IMR-90 (cell line): ENCODE measurements at regions not wholly inside any gene's neighbourhood (a gene's known extent, or its start where the extent isn't known, plus 50 kb on each side); places are given as distances from the start of the nearest gene placed in this dataset.

Experiments used
- ATAC-seq: fragments of 200-7000 bp; cut with Tn5 transposase; 2 replicates; pipeline ENCODE4 v1.9.1; 2020; ENCODE audit warnings: low read depth, mild to moderate bottlenecking, moderate library complexity
- BruUV-seq: library from RNA; stranded (reverse); fragments of 400-500 nt; replicated peaks from 2 replicates; lab custom pipeline; 2021; lab: Mats Ljungman, UMichigan
- CTCF ChIA-PET: fragments of 300-600 bp; formaldehyde crosslinking; extraction: SDS; loops from one replicate; lab custom pipeline; 2021; ENCODE audit warnings: antibody characterized with exemption; lab: Yijun Ruan, JAX
- POLR2A ChIA-PET: fragments of 300-600 bp; sonication (Branson Sonifier 250); formaldehyde crosslinking; loops from one replicate; lab custom pipeline; 2022; ENCODE audit warnings: antibody characterized with exemption; ENCODE audit not compliant: unreplicated experiment; lab: Charles Lee
- DNase-seq: peaks from one replicate; pipeline ENCODE4 v3.0.0; 2013
- H2AFZ ChIP-seq: replicated peaks from 2 replicates; pipeline ENCODE3; 2013; ENCODE audit warnings: low read length, mild to moderate bottlenecking; ENCODE audit not compliant: poor library complexity
- H2AK5ac ChIP-seq: 2 replicates; pipeline ENCODE4 v1.6.1; 2013; ENCODE audit warnings: low read depth, low read length, inconsistent platforms
- H2AK9ac ChIP-seq: replicated peaks from 2 replicates; pipeline ENCODE3; 2013; ENCODE audit warnings: mild to moderate bottlenecking, low read depth, low read length, moderate library complexity; ENCODE audit not compliant: poor library complexity
- H2BK120ac ChIP-seq: 2 replicates; pipeline ENCODE4 v1.6.1; 2013; ENCODE audit warnings: low read depth, low read length, inconsistent platforms
- H2BK15ac ChIP-seq: 3 replicates; pipeline ENCODE4 v1.6.1; 2013; ENCODE audit warnings: low read depth, low read length, inconsistent platforms
- H2BK20ac ChIP-seq: 2 replicates; pipeline ENCODE4 v1.6.1; 2013; ENCODE audit warnings: low read depth, mild to moderate bottlenecking, inconsistent platforms, low read length, moderate library complexity
- H2BK5ac ChIP-seq: 2 replicates; pipeline ENCODE4 v1.6.1; 2013; ENCODE audit warnings: mild to moderate bottlenecking, low read depth, low read length, inconsistent platforms; ENCODE audit not compliant: poor library complexity, severe bottlenecking
- H3K14ac ChIP-seq: replicated peaks from 2 replicates; pipeline ENCODE4 v1.6.1; 2013; ENCODE audit warnings: low read depth, low read length, inconsistent platforms
- H3K18ac ChIP-seq: 2 replicates; pipeline ENCODE4 v1.6.1; 2013; ENCODE audit warnings: low read depth, low read length, control low read depth
- H3K23ac ChIP-seq: 2 replicates; pipeline ENCODE4 v1.6.1; 2013; ENCODE audit warnings: low read depth, low read length, inconsistent platforms
- H3K27ac ChIP-seq: 2 replicates; pipeline ENCODE4 v1.5.1; 2013; ENCODE audit warnings: mild to moderate bottlenecking, control low read depth, low read length; ENCODE audit not compliant: insufficient read depth
- H3K27me3 ChIP-seq: 2 replicates; pipeline ENCODE4 v1.6.1; 2013; ENCODE audit warnings: low read length; ENCODE audit not compliant: control insufficient read depth, insufficient read depth
- H3K36me3 ChIP-seq: 2 replicates; pipeline ENCODE4 v1.6.1; 2013; ENCODE audit warnings: low read length, mixed read lengths; ENCODE audit not compliant: control insufficient read depth, insufficient read depth
- H3K4ac ChIP-seq: 2 replicates; pipeline ENCODE4 v1.6.1; 2013; ENCODE audit warnings: low read depth, low read length, inconsistent platforms
- H3K4me1 ChIP-seq: 2 replicates; pipeline ENCODE4 v1.6.1; 2013; ENCODE audit warnings: low read length, mixed read lengths; ENCODE audit not compliant: control insufficient read depth, insufficient read depth
- H3K4me2 ChIP-seq: 2 replicates; pipeline ENCODE4 v1.6.1; 2013; ENCODE audit warnings: low read depth, mild to moderate bottlenecking, control low read depth, low read length, moderate library complexity
- H3K4me3 ChIP-seq: 2 replicates; pipeline ENCODE4 v1.5.1; 2013; ENCODE audit warnings: low read depth, mild to moderate bottlenecking, control low read depth, low read length, moderate library complexity; ENCODE audit not compliant: insufficient read depth
- H3K56ac ChIP-seq: 2 replicates; pipeline ENCODE4 v1.6.1; 2013; ENCODE audit warnings: low read length, inconsistent platforms; ENCODE audit not compliant: insufficient read depth; ENCODE audit errors: extremely low read depth
- H3K79me1 ChIP-seq, 2 experiments: 2 replicates each; pipeline ENCODE4 v1.6.1; 2013; ENCODE audit warnings: low read length in 2 of 2, inconsistent platforms in 1 of 2, low read depth in 1 of 2
- H3K9ac ChIP-seq: 2 replicates; pipeline ENCODE4 v1.6.1; 2013; ENCODE audit warnings: low read depth, low read length, control low read depth
- H3K9me1 ChIP-seq: 2 replicates; pipeline ENCODE4 v1.6.1; 2013; ENCODE audit warnings: low read length, inconsistent platforms; ENCODE audit not compliant: insufficient read depth
- H3K9me3 ChIP-seq: 2 replicates; pipeline ENCODE4 v1.6.1; 2013; ENCODE audit warnings: low read length; ENCODE audit not compliant: control insufficient read depth, insufficient read depth
- H4K20me1 ChIP-seq: 2 replicates; pipeline ENCODE4 v1.6.1; 2013; ENCODE audit warnings: low read length, inconsistent platforms; ENCODE audit not compliant: insufficient read depth
- H4K5ac ChIP-seq: 2 replicates; pipeline ENCODE4 v1.6.1; 2013; ENCODE audit warnings: mild to moderate bottlenecking, low read depth, low read length, control low read depth
- H4K8ac ChIP-seq, 2 experiments: 2 replicates each; pipeline ENCODE4 v1.6.1; 2013; ENCODE audit warnings: low read depth in 2 of 2, low read length in 2 of 2, control low read depth in 1 of 2, inconsistent platforms in 1 of 2
- H4K91ac ChIP-seq: 2 replicates; pipeline ENCODE4 v1.6.1; 2013; ENCODE audit warnings: low read depth, low read length, inconsistent platforms; ENCODE audit not compliant: insufficient read depth
- BHLHE40 ChIP-seq: fragments of 150-350 bp; IDR thresholded peaks from 2 replicates; pipeline ENCODE4 v1.6.1; 2016; ENCODE audit warnings: mild to moderate bottlenecking, low read depth, low read length
- CEBPB ChIP-seq: IDR thresholded peaks from 2 replicates; pipeline ENCODE4 v1.6.1; 2012; ENCODE audit warnings: low read depth, low read length, improper control_type of control experiment
- CHD1 ChIP-seq: IDR thresholded peaks from 2 replicates; pipeline ENCODE4 v1.6.1; 2012; ENCODE audit warnings: low read depth, low read length, improper control_type of control experiment
- FOS ChIP-seq: fragments of 150-350 bp; IDR thresholded peaks from 2 replicates; pipeline ENCODE4 v1.6.1; 2016; ENCODE audit warnings: low read depth, low read length
- MAFK ChIP-seq: IDR thresholded peaks from 2 replicates; pipeline ENCODE4 v1.6.1; 2012; ENCODE audit warnings: low read depth, low read length, improper control_type of control experiment
- MAZ ChIP-seq: IDR thresholded peaks from 2 replicates; pipeline ENCODE4 v1.6.1; 2012; ENCODE audit warnings: low read depth, mild to moderate bottlenecking, low read length, improper control_type of control experiment, moderate library complexity, borderline replicate concordance
- MXI1 ChIP-seq: IDR thresholded peaks from 2 replicates; pipeline ENCODE4 v1.6.1; 2012; ENCODE audit warnings: low read depth, mild to moderate bottlenecking, low read length, moderate library complexity, borderline replicate concordance
- NFE2L2 ChIP-seq: fragments of 150-350 bp; IDR thresholded peaks from 2 replicates; pipeline ENCODE4 v1.6.1; 2016; ENCODE audit warnings: low read depth, mild to moderate bottlenecking, low read length
- POLR2A ChIP-seq: IDR thresholded peaks from 2 replicates; pipeline ENCODE4 v1.6.1; 2012; ENCODE audit warnings: mild to moderate bottlenecking, low read depth, low read length
- RAD21 ChIP-seq: IDR thresholded peaks from 2 replicates; pipeline ENCODE4 v1.6.1; 2012; ENCODE audit warnings: low read length, improper control_type of control experiment
- RCOR1 ChIP-seq: IDR thresholded peaks from 2 replicates; pipeline ENCODE4 v1.6.1; 2012; ENCODE audit warnings: mild to moderate bottlenecking, low read length, improper control_type of control experiment; ENCODE audit not compliant: insufficient replicate concordance
- RFX5 ChIP-seq: IDR thresholded peaks from 2 replicates; pipeline ENCODE4 v1.8.0; 2012; ENCODE audit warnings: low read depth, mild to moderate bottlenecking, low read length, moderate library complexity
- WGBS, 2 experiments: methylation state at CpG; one replicate each; pipeline versions ENCODE4 v1.1.5 to v1.1.7; 2013; ENCODE audit warnings: missing lambda C conversion rate in 2 of 2; ENCODE audit not compliant: insufficient read length in 1 of 2; ENCODE audit errors: extremely low coverage in 2 of 2; 5-methylcytosine and 5-hydroxymethylcytosine counted together
- dilution Hi-C: fragments of 300-500 bp; cut with HindIII; formaldehyde crosslinking; loops from one replicate; pipeline ENCODE4 v1.14.3; 2018; ENCODE audit warnings: low sequenced_read_pairs; ENCODE audit not compliant: unreplicated experiment
- in situ Hi-C: fragments of 300-500 bp; cut with MboI; formaldehyde crosslinking; loops from 3 replicates; pipeline ENCODE4 v1.14.3; 2019; ENCODE audit warnings: low sequenced_read_pairs, inconsistent platforms, mixed read lengths
- intact Hi-C: fragments of 100-400 bp; cut with micrococcal nuclease; formaldehyde crosslinking; loops from 2 replicates; pipeline ENCODE4 v1.10.0; 2022
- TF ChIP-seq, protein P1 (sequence below): conservative IDR thresholded peaks from 2 replicates; pipeline ENCODE4 v1.5.1; 2012; ENCODE audit warnings: mild to moderate bottlenecking, low read depth, low read length, improper control_type of control experiment
- TF ChIP-seq, protein P2 (sequence below): fragments of 150-350 bp; IDR thresholded peaks from 2 replicates; pipeline ENCODE4 v1.6.1; 2017; ENCODE audit warnings: mild to moderate bottlenecking, antibody characterized with exemption, low read length, low read depth
- TF ChIP-seq, protein P3 (sequence below): fragments of 150-350 bp; IDR thresholded peaks from 2 replicates; pipeline ENCODE4 v1.6.1; 2016; ENCODE audit warnings: low read depth, mild to moderate bottlenecking, low read length, moderate library complexity, borderline replicate concordance

DNA sequence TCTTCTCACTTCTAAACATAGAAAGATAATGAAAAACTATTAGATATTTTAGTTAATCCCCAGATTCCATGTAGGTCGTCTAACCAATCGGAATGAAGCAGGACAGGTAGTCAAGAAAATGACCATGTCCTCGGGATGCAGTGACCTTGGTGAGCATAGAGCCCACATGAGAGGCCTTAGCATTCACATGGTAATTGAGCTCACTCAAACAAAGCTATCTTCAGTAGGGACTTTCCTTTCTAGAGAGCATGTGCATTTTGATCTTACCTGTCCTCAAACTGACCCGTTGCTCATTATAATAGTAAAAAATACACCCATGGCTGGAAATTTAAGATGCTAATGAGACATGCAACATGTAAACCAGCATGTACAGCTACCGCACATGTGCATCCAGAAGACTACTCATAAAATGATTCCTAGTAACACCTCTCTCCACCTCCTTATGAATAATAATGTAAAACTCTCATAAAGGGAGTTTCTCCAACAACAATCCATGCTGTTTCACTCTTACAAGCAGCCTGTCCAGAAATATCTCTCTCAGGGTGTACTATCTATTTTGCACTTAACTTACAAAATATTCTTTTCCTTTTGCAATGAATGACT is 274.0 kb upstream of the CDH9 start:
- Histone ChIP-seq H2AK5ac (no peak overlapping the region), H3K79me1 (no peaks in the 10 kb centered on the region), H2BK20ac (no peak overlapping the region), H2AK9ac (no peak overlapping the region), H3K27ac (no peak overlapping the region), H3K14ac (no peak overlapping the region), H3K4ac (no peak overlapping the region), H4K91ac (no peak overlapping the region), H2AFZ (no peak overlapping the region), H3K56ac (no peak overlapping the region), H3K36me3 (no peaks in the 10 kb centered on the region), H3K4me2 (no peak overlapping the region), H4K20me1 (no peaks in the 10 kb centered on the region), H3K9me3 (no peaks in the 10 kb centered on the region), H3K9ac (no peak overlapping the region), H3K27me3 (no peaks in the 10 kb centered on the region), H3K4me3 (no peak overlapping the region), H2BK5ac (no peak overlapping the region), H4K5ac (no peak overlapping the region), H2BK120ac (no peak overlapping the region), H3K23ac (no peak overlapping the region), H3K4me1 (peaks cover 6% of the 10 kb centered on the region), H4K8ac (no peak overlapping the region), H3K18ac (no peak overlapping the region; the same call in 1 of the 2 replicates), H2BK15ac (0 out of 3 replicates have a peak overlapping the region, but pooled peaks have one; percentile 43), H3K9me1 (0 out of 2 replicates have a peak, but pooled peaks cover 2% of the 10 kb centered on the region)
- dilution Hi-C loops (no loop called here), intact Hi-C loops (loop anchor here (10.0 kb wide), 1 partner anchor 162 kb away; no protein-coding TSS in a partner anchor), in situ Hi-C loops (no loop called here)
- 65% methylated on average over 2 of the region's 5 CpGs; no CpG with 5 or more reads in 1 of the 2 experiments for WGBS, 2 experiments
- CTCF ChIA-PET = no interaction called here
- TF ChIP-seq MAFK = no peak
- no peak for TF ChIP-seq NFE2L2
- TF ChIP-seq, protein P1, sequence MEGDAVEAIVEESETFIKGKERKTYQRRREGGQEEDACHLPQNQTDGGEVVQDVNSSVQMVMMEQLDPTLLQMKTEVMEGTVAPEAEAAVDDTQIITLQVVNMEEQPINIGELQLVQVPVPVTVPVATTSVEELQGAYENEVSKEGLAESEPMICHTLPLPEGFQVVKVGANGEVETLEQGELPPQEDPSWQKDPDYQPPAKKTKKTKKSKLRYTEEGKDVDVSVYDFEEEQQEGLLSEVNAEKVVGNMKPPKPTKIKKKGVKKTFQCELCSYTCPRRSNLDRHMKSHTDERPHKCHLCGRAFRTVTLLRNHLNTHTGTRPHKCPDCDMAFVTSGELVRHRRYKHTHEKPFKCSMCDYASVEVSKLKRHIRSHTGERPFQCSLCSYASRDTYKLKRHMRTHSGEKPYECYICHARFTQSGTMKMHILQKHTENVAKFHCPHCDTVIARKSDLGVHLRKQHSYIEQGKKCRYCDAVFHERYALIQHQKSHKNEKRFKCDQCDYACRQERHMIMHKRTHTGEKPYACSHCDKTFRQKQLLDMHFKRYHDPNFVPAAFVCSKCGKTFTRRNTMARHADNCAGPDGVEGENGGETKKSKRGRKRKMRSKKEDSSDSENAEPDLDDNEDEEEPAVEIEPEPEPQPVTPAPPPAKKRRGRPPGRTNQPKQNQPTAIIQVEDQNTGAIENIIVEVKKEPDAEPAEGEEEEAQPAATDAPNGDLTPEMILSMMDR = no peak
- no peak for TF ChIP-seq BHLHE40
- TF ChIP-seq POLR2A = no peak
- no peak for TF ChIP-seq RFX5
- no peak for TF ChIP-seq MXI1
- TF ChIP-seq CHD1 = no peak
- TF ChIP-seq, protein P2, sequence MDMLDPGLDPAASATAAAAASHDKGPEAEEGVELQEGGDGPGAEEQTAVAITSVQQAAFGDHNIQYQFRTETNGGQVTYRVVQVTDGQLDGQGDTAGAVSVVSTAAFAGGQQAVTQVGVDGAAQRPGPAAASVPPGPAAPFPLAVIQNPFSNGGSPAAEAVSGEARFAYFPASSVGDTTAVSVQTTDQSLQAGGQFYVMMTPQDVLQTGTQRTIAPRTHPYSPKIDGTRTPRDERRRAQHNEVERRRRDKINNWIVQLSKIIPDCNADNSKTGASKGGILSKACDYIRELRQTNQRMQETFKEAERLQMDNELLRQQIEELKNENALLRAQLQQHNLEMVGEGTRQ = no peak
- no peak for TF ChIP-seq RCOR1
- no peak for TF ChIP-seq RAD21
- TF ChIP-seq FOS = no peak
- TF ChIP-seq, protein P3, sequence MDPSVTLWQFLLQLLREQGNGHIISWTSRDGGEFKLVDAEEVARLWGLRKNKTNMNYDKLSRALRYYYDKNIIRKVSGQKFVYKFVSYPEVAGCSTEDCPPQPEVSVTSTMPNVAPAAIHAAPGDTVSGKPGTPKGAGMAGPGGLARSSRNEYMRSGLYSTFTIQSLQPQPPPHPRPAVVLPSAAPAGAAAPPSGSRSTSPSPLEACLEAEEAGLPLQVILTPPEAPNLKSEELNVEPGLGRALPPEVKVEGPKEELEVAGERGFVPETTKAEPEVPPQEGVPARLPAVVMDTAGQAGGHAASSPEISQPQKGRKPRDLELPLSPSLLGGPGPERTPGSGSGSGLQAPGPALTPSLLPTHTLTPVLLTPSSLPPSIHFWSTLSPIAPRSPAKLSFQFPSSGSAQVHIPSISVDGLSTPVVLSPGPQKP = no peak
- TF ChIP-seq MAZ = no peak
- no peak for TF ChIP-seq CEBPB
- ATAC-seq (no peak), DNase-seq (no peak)
- BruUV-seq = no TSS peak
- POLR2A ChIA-PET = no interaction called here
